ENCODE measurements at regions not wholly inside any gene's neighbourhood (a gene's known extent, or its start where the extent isn't known, plus 50 kb on each side); places are given as distances from the start of the nearest gene placed in this dataset.
"Not testable (repeated sequence)": the region's sequence is repeated elsewhere in the genome, so short reads cannot be mapped to it uniquely, and the experiment has no call there.

GRCh38 chr16:80006241-80007215 is 406.0 kb upstream of the MAF start:
- DNase-seq: no peak

- no peak for DNase-seq
Measured at GRCh38 chr16:80004113-80004512, 403.6 kb upstream of the MAF start.

GRCh38 chr16:80002261-80002660 is 401.7 kb upstream of the MAF start:
- DNase-seq: no peak

GRCh38 chr16:79998143-79998542 is 397.6 kb upstream of the MAF start:
- DNase-seq: no peak

GRCh38 chr16:79997257-79997656 is 396.7 kb upstream of the MAF start:
- DNase-seq: peak; percentile 7

- no peak for DNase-seq
Measured at GRCh38 chr16:79996321-79996720, 395.8 kb upstream of the MAF start.

GRCh38 chr16:79995315-79995714 is 394.8 kb upstream of the MAF start:
- DNase-seq: no peak

- no peak for DNase-seq
Measured at GRCh38 chr16:79994418-79994817, 393.9 kb upstream of the MAF start.

GRCh38 chr16:79993629-79994209 is 393.2 kb upstream of the MAF start:
- no peak for DNase-seq

- DNase-seq: no peak
Measured at GRCh38 chr16:79991969-79992368, 391.4 kb upstream of the MAF start.

GRCh38 chr16:79988721-79989220 is 388.2 kb upstream of the MAF start:
- no peak for DNase-seq

- no peak for DNase-seq
Measured at GRCh38 chr16:79988089-79988488, 387.6 kb upstream of the MAF start.

- DNase-seq: no peak
Measured at GRCh38 chr16:79986352-79986751, 385.8 kb upstream of the MAF start.

- no peak for DNase-seq
Measured at GRCh38 chr16:79985606-79986005, 385.1 kb upstream of the MAF start.

GRCh38 chr16:79984149-79984548 is 383.6 kb upstream of the MAF start:
- not testable (repeated sequence) for DNase-seq

GRCh38 chr16:79982862-79983261 is 382.3 kb upstream of the MAF start:
- no peak for DNase-seq

GRCh38 chr16:79982361-79982760 is 381.8 kb upstream of the MAF start:
- no peak for DNase-seq

GRCh38 chr16:79981814-79982213 is 381.3 kb upstream of the MAF start:
- no peak for DNase-seq

- DNase-seq: no peak
Measured at GRCh38 chr16:79980650-79981521, 380.3 kb upstream of the MAF start.

GRCh38 chr16:79977940-79978836 is 377.7 kb upstream of the MAF start:
- no peak for DNase-seq

- DNase-seq: no peak
Measured at GRCh38 chr16:79973320-79973719, 372.8 kb upstream of the MAF start.
